ENCODE measurements at regions not wholly inside any gene's neighbourhood (a gene's known extent, or its start where the extent isn't known, plus 50 kb on each side); places are given as distances from the start of the nearest gene placed in this dataset.

DNA sequence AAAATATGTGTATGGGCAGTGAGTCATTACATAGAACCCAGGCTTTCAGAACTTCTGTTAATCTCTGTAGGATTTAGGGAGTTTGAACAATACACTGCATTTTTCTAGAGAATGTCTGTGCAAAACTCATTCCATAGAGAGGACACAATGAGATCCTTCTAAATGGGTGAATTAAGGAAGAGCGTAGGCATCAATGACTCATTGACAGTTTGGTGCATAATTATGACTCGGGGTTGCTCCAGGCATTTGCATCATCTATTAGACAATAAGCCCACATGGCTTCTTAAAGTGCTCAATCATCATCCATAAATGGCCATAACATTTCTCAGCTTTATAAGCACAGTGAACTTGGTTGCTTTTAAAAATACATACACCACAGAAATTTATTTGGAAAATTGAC, 625.5 kb downstream of the CDH26 start:
- TF ChIP-seq, protein P1, sequence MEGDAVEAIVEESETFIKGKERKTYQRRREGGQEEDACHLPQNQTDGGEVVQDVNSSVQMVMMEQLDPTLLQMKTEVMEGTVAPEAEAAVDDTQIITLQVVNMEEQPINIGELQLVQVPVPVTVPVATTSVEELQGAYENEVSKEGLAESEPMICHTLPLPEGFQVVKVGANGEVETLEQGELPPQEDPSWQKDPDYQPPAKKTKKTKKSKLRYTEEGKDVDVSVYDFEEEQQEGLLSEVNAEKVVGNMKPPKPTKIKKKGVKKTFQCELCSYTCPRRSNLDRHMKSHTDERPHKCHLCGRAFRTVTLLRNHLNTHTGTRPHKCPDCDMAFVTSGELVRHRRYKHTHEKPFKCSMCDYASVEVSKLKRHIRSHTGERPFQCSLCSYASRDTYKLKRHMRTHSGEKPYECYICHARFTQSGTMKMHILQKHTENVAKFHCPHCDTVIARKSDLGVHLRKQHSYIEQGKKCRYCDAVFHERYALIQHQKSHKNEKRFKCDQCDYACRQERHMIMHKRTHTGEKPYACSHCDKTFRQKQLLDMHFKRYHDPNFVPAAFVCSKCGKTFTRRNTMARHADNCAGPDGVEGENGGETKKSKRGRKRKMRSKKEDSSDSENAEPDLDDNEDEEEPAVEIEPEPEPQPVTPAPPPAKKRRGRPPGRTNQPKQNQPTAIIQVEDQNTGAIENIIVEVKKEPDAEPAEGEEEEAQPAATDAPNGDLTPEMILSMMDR (IDR thresholded peaks at IDR 0.05; ENCODE audit: insufficient read depth, low read length), result no peak
- TF ChIP-seq POLR2AphosphoS5 (IDR thresholded peaks at IDR 0.05; ENCODE audit: low read depth), result no peak
- TF ChIP-seq, protein P2, sequence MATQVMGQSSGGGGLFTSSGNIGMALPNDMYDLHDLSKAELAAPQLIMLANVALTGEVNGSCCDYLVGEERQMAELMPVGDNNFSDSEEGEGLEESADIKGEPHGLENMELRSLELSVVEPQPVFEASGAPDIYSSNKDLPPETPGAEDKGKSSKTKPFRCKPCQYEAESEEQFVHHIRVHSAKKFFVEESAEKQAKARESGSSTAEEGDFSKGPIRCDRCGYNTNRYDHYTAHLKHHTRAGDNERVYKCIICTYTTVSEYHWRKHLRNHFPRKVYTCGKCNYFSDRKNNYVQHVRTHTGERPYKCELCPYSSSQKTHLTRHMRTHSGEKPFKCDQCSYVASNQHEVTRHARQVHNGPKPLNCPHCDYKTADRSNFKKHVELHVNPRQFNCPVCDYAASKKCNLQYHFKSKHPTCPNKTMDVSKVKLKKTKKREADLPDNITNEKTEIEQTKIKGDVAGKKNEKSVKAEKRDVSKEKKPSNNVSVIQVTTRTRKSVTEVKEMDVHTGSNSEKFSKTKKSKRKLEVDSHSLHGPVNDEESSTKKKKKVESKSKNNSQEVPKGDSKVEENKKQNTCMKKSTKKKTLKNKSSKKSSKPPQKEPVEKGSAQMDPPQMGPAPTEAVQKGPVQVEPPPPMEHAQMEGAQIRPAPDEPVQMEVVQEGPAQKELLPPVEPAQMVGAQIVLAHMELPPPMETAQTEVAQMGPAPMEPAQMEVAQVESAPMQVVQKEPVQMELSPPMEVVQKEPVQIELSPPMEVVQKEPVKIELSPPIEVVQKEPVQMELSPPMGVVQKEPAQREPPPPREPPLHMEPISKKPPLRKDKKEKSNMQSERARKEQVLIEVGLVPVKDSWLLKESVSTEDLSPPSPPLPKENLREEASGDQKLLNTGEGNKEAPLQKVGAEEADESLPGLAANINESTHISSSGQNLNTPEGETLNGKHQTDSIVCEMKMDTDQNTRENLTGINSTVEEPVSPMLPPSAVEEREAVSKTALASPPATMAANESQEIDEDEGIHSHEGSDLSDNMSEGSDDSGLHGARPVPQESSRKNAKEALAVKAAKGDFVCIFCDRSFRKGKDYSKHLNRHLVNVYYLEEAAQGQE (IDR thresholded peaks at IDR 0.05; ENCODE audit: insufficient replicate concordance, low read depth), result no peak
- TF ChIP-seq SPI1 (IDR thresholded peaks at IDR 0.05; ENCODE audit: borderline replicate concordance, low read depth), result no peak

All from HL-60 (cell line).